ENCODE measurements at regions not wholly inside any gene's neighbourhood (a gene's known extent, or its start where the extent isn't known, plus 50 kb on each side); places are given as distances from the start of the nearest gene placed in this dataset.
"Not testable (repeated sequence)": the region's sequence is repeated elsewhere in the genome, so short reads cannot be mapped to it uniquely, and the experiment has no call there.

DNA sequence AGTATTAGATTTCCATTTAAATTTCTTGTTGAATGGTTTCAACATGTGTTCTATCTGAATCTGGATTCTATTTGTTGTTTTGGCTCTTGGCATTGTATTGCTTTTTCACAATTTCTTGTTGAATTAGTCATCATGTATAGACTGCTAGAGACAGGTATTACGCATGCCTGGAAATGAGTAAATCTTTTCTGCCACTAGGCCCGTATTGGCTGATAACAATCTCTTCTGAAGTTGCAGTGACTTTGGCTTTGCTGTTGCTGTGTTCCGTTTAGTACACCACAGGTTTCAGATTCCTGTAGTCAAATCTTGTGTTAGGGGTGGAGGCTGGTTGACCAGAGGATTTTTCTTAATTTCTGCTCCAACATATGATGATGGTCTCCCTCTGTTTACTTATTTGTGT, 1339.4 kb downstream of the GRIK2 start:
- TF ChIP-seq POLR2AphosphoS5 (IDR thresholded peaks at IDR 0.05) (no peak), POLR2A (IDR thresholded peaks at IDR 0.05) (no peak), EP300 (IDR thresholded peaks at IDR 0.05) (no peak)
- TF ChIP-seq, protein P1, sequence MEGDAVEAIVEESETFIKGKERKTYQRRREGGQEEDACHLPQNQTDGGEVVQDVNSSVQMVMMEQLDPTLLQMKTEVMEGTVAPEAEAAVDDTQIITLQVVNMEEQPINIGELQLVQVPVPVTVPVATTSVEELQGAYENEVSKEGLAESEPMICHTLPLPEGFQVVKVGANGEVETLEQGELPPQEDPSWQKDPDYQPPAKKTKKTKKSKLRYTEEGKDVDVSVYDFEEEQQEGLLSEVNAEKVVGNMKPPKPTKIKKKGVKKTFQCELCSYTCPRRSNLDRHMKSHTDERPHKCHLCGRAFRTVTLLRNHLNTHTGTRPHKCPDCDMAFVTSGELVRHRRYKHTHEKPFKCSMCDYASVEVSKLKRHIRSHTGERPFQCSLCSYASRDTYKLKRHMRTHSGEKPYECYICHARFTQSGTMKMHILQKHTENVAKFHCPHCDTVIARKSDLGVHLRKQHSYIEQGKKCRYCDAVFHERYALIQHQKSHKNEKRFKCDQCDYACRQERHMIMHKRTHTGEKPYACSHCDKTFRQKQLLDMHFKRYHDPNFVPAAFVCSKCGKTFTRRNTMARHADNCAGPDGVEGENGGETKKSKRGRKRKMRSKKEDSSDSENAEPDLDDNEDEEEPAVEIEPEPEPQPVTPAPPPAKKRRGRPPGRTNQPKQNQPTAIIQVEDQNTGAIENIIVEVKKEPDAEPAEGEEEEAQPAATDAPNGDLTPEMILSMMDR (IDR thresholded peaks at IDR 0.05), result no peak
- intact Hi-C loops (cut with DNase I; ENCODE audit: low total_unique reads), result no loop called here
- Histone ChIP-seq H3K27me3 (no peaks in the 10 kb centered on the region), H3K27ac (no peak overlapping the region), H3K9me3 (peaks cover 0 to 7% (median 2%) of the 10 kb centered on the region in 4 donors), H3K4me1 (no peaks in the 10 kb centered on the region), H3K36me3 (no peaks in the 10 kb centered on the region), H3K4me3 (no peak overlapping the region)
- WGBS, 5 donors, result 37 to 54% (median 44%) methylated on average over 3 of the region's 3 CpGs
- no peak for DNase-seq

DNA sequence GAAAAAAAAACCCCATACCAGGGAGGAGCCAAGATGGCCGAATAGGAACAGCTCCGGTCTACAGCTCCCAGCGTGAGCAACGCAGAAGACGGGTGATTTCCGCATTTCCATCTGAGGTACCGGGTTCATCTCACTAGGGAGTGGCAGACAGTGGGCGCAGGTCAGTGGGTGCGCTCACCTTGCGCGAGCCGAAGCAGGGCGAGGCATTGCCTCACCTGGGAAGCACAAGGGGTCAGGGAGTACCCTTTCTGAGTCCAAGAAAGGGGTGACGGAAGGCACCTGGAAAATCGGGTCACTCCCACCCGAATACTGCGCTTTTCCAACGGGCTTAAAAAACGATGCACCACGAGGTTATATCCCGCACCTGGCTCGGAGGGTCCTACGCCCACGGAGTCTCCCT, 1328.6 kb downstream of the GRIK2 start:
- H3K27ac ChIP-seq; intact Hi-C loops (cut with DNase I; ENCODE audit: low total_unique reads): not testable (repeated sequence)
- 92 to 96% (median 93%) methylated on average over 23 to 24 of the region's 24 CpGs for WGBS, 5 donors

DNA sequence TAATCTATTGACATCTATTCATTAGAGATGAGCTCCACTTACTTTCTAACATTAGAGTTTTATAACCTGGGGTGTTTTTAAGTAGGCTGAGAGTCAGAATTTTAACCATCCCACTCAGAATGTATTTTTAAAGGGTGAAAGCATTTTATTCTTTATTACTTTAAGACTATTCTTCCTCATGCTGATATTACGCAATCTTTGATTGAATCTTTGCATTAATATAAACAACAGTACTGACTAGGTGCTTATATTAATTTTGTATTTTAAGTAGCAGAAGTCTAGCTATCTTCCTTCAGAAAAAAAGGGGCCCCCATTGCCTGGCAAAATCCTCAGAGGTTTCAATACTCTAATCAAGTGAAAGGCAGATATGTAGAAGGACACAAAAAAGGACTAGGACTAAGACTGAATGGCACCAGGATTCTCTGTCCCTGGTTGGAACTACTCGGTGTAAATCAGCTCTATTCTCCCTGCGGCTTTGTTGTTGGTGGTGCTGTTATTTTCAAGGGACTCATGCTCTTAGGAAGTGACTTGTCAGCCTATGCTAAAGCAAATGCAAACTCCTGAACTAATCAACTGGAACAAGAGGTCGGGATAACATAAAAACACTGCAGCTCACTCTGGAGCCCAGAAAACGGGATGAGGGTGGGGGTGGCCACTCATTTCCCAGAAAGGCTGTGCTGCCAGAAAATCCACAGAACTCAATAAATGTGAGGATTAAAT, 1324.4 kb downstream of the GRIK2 start:
- DNase-seq, result no peak
- no peaks in the 10 kb centered on the region for H3K9me3 ChIP-seq
- H3K4me1 ChIP-seq, result no peaks in the 10 kb centered on the region
- no peaks in the 10 kb centered on the region for H3K27me3 ChIP-seq
- 41 to 46% (median 44%) methylated on average over 5 of the region's 5 CpGs for WGBS, 5 donors
- H3K4me3 ChIP-seq, result no peak overlapping the region
- no peaks in the 10 kb centered on the region for H3K36me3 ChIP-seq
- TF ChIP-seq, protein P1 (IDR thresholded peaks at IDR 0.05), result no peak
- TF ChIP-seq EP300 (IDR thresholded peaks at IDR 0.05) (no peak), POLR2AphosphoS5 (IDR thresholded peaks at IDR 0.05) (no peak), POLR2A (IDR thresholded peaks at IDR 0.05) (no peak)
- intact Hi-C loops (cut with DNase I; ENCODE audit: low total_unique reads), result no loop called here
- H3K27ac ChIP-seq, result no peak overlapping the region

More for the DNA sequence above, 1328.6 kb downstream of the GRIK2 start:
- not testable (repeated sequence) for H3K4me1 ChIP-seq, H3K4me3 ChIP-seq, DNase-seq, H3K9me3 ChIP-seq, H3K27me3 ChIP-seq, H3K36me3 ChIP-seq

DNA sequence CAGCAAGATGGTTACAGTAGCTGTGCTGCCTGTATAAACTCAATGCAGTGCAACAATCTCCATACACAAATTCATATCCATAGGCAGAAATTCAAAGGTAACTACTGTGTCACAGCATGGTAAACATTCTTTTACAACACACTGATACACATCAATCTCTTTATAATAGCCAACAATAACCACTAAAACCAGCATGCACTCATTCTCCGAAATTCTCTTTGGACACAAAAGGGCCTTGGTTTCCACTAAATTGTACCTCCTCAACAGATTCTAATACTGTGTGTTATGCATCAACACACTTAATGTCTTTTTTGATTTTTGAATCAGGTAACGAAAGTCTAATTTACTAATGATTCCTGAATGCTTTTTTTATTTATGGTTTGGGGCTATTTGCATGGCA, 1323.7 kb downstream of the GRIK2 start:
- intact Hi-C loops (cut with DNase I; ENCODE audit: low total_unique reads), result no loop called here
- no peak for TF ChIP-seq POLR2AphosphoS5 (IDR thresholded peaks at IDR 0.05)
- TF ChIP-seq, protein P1 (IDR thresholded peaks at IDR 0.05), result no peak
- no peak for TF ChIP-seq POLR2A (IDR thresholded peaks at IDR 0.05)
- TF ChIP-seq EP300 (IDR thresholded peaks at IDR 0.05), result no peak
- Histone ChIP-seq H3K4me3 (no peak overlapping the region), H3K27ac (no peak overlapping the region), H3K4me1 (no peaks in the 10 kb centered on the region), H3K27me3 (no peaks in the 10 kb centered on the region), H3K9me3 (no peaks in the 10 kb centered on the region), H3K36me3 (no peaks in the 10 kb centered on the region)
- WGBS, 5 donors, result 60 to 86% (median 77%) methylated on average over 2 of the region's 2 CpGs
- no peak for DNase-seq

DNA sequence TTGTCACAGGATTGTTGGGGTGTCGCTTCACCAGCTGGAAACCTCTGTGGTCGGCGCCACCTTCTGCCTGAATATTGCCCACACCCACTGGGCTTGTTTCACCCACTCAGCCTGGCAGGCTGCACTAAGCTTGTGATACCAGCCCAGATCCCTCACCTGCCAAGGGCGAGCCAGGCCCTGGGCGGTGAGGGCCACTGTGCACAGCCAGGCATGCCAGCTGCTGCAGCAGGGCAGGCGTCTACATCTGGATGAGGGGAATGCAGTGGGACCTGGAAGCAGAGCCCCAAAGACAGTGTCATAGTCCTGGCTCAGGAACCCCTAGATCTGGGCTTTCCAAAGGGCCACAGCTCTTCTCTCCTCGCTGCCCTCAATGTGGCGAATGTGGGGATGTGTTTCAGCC, 1307.5 kb downstream of the GRIK2 start:
- Histone ChIP-seq H3K36me3 (no peaks in the 10 kb centered on the region), H3K9me3 (no peaks in the 10 kb centered on the region), H3K4me1 (no peaks in the 10 kb centered on the region), H3K27me3 (no peaks in the 10 kb centered on the region), H3K4me3 (no peak overlapping the region), H3K27ac (no peak overlapping the region)
- WGBS, 5 donors, result 88 to 94% (median 90%) methylated on average over 6 to 8 of the region's 8 CpGs
- intact Hi-C loops (cut with DNase I; ENCODE audit: low total_unique reads), result no loop called here
- TF ChIP-seq, protein P1 (IDR thresholded peaks at IDR 0.05), result no peak
- TF ChIP-seq POLR2AphosphoS5 (IDR thresholded peaks at IDR 0.05), result no peak
- no peak for TF ChIP-seq EP300 (IDR thresholded peaks at IDR 0.05)
- TF ChIP-seq POLR2A (IDR thresholded peaks at IDR 0.05), result no peak
- DNase-seq, result no peak
